NT2/D1 (cell line): ENCODE measurements at regions not wholly inside any gene's neighbourhood (a gene's known extent, or its start where the extent isn't known, plus 50 kb on each side); places are given as distances from the start of the nearest gene placed in this dataset.

Source experiments
- DNase-seq: peaks from one replicate; pipeline ENCODE4 v3.0.0-alpha.2; 2011; ENCODE audit warnings: low read depth, low spot score
- H3K27me3 ChIP-seq: 2 replicates; pipeline ENCODE4 v1.6.0; 2011; ENCODE audit warnings: mild to moderate bottlenecking; ENCODE audit not compliant: insufficient read length, insufficient read depth
- H3K36me3 ChIP-seq: 2 replicates; pipeline ENCODE4 v1.6.1; 2011; ENCODE audit warnings: mild to moderate bottlenecking, low read length, mixed read lengths; ENCODE audit not compliant: insufficient read depth, insufficient read length
- H3K4me1 ChIP-seq: 2 replicates; pipeline ENCODE4 v1.5.1; 2011; ENCODE audit not compliant: insufficient read depth, insufficient read length
- H3K4me3 ChIP-seq: 2 replicates; pipeline ENCODE4 v1.5.1; 2011; ENCODE audit warnings: low read depth; ENCODE audit not compliant: insufficient read length
- H3K9ac ChIP-seq: 2 replicates; pipeline ENCODE4 v1.6.0; 2011; ENCODE audit warnings: low read depth; ENCODE audit not compliant: insufficient read length
- H3K9me3 ChIP-seq: 2 replicates; pipeline ENCODE4 v1.5.1; 2011; ENCODE audit warnings: mild to moderate bottlenecking, low read length; ENCODE audit not compliant: insufficient read depth
- SUZ12 ChIP-seq: IDR thresholded peaks from 2 replicates; pipeline ENCODE4 v1.6.1; 2011; ENCODE audit not compliant: insufficient read length, insufficient read depth; ENCODE audit errors: extremely low read depth
- YY1 ChIP-seq: IDR thresholded peaks from 2 replicates; pipeline ENCODE4 v1.6.1; 2011; ENCODE audit not compliant: insufficient read length, insufficient read depth
- ZNF274 ChIP-seq: IDR thresholded peaks from 2 replicates; pipeline ENCODE4 v1.6.1; 2011; ENCODE audit warnings: mild to moderate bottlenecking, low read depth, low read length

DNA sequence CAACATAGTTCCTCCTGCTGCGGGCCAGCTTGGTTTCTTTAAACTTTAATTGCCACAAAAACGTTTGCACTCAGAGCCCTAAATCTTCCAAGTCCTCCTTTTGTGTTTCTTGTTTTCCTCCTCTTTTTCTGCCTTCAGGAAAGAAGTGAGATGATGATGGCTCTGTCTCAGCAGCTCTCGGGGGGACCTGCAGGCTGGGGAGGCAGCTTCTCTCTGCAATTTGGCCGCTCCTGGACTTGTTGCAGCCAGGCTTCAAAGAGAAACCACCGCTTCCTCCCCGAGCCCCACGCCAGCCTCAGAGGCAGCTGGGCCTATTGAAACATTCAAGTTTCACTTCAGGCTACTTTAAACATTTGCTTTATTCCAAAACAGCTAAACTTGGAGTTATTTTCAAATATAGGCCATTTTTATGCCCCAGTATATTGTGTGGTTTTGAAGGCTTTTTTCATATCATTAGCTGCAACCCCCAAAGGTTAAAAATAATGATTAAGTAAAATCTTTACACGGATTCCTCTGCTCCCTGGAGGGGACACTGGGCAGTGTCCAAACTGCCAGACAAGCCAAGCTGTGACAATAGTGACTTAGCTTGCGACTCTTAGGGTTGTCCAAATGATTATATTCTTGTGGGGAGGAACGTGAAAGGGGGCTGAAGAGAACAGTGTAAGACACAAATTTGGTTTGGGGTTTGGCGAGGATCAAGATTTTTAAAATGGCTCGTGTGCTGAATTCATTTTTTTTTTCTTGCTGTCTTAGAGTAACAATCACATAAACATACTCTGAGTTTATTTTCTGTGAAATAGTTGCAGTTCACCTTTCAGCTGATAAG lies 330.8 kb downstream of the DLEU7 start:
- no peak overlapping the region for H3K9ac ChIP-seq
- peaks cover 4% of the 10 kb centered on the region; the same call in 1 of the 2 replicates for H3K9me3 ChIP-seq
- TF ChIP-seq YY1 (no peak), ZNF274 (no peak), SUZ12 (no peak)
- no peak overlapping the region for H3K4me3 ChIP-seq
- H3K36me3 ChIP-seq: no peaks in the 10 kb centered on the region
- H3K4me1 ChIP-seq: no peaks in the 10 kb centered on the region
- DNase-seq: no peak
- no peaks in the 10 kb centered on the region for H3K27me3 ChIP-seq

DNA sequence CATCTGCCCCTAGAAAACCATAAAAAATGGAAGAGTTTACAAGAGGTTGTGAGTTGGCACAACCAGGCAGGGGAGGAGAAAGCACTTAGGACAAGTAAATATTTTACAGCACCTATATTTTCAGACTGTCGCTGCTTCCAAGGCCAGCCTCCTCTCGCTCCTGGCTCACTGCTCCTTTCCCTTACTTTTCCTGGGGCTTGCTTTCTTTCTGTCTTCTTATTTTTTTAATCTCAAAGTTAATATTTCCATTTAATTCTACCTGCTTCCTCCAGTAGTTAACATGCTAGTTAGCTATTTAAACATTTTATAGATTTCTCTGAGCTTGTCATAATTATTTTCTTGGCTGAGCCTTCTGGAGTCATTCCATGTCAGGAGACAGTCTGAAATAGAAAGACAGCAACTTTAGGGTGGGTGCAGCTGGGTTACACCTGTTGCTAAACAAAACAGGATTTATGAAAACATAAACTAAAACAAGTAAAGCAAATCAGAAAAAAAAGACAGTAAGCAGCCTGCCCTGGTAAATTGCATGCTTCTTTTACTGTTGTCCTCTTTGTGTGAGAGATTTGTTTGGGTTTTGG lies 330.1 kb downstream of the DLEU7 start:
- no peak overlapping the region for H3K9ac ChIP-seq

DNA sequence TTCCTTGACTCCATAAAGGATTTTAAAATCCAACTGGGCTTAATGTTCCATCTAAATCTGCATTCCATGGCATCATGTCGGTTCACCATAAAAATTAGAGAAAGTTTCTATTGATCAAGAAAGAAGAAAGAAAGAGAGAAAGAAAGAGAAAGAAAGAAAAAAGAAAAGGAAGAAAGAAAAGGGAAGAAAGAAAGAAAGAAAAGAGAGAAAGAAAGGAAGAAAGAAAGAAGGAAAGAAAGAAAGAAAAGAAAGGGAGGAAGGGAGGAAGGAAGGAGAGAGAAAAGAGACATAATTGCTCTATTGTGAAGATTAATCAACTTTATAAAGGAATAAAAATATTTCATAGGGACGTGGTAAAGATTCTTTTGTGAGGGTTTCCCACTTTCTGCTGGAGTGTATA lies 329.2 kb downstream of the DLEU7 start:
- Histone ChIP-seq H3K9me3 (peaks cover 2% of the 10 kb centered on the region; the same call in 1 of the 2 replicates), H3K4me1 (no peaks in the 10 kb centered on the region), H3K9ac (no peak overlapping the region), H3K27me3 (no peaks in the 10 kb centered on the region), H3K4me3 (no peak overlapping the region), H3K36me3 (no peaks in the 10 kb centered on the region)
- no peak for DNase-seq
- TF ChIP-seq ZNF274 (no peak), YY1 (no peak), SUZ12 (no peak)

More for the DNA sequence above, 330.1 kb downstream of the DLEU7 start:
- Histone ChIP-seq H3K27me3 (no peaks in the 10 kb centered on the region), H3K4me3 (no peak overlapping the region), H3K9me3 (peaks cover 4% of the 10 kb centered on the region; the same call in 1 of the 2 replicates), H3K4me1 (no peaks in the 10 kb centered on the region), H3K36me3 (no peaks in the 10 kb centered on the region)
- no peak for DNase-seq
- TF ChIP-seq ZNF274 (no peak), YY1 (no peak), SUZ12 (no peak)

DNA sequence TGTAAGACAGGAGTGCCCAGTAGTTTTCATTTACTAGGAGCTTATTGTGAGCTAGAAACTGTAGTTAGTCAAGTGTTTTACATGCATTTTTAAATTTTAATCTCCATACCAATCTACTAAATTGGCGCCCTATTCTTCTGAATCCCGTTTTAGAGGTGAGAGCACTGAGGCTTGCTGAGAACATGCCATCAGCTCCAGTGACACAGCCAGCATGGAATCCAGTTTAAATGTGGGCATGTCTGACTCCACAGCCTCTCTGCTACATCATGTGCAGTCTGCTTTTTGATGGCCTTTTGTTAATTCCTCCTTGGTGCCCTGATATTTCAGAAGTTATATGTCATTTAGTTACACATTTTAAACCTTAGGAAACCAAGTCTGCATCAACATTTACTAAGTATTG lies 325.4 kb downstream of the DLEU7 start:
- Histone ChIP-seq H3K9me3 (no peaks in the 10 kb centered on the region), H3K9ac (no peak overlapping the region), H3K4me3 (no peak overlapping the region), H3K36me3 (no peaks in the 10 kb centered on the region), H3K4me1 (no peaks in the 10 kb centered on the region), H3K27me3 (no peaks in the 10 kb centered on the region)
- TF ChIP-seq SUZ12 (no peak), ZNF274 (no peak), YY1 (no peak)
- no peak for DNase-seq

DNA sequence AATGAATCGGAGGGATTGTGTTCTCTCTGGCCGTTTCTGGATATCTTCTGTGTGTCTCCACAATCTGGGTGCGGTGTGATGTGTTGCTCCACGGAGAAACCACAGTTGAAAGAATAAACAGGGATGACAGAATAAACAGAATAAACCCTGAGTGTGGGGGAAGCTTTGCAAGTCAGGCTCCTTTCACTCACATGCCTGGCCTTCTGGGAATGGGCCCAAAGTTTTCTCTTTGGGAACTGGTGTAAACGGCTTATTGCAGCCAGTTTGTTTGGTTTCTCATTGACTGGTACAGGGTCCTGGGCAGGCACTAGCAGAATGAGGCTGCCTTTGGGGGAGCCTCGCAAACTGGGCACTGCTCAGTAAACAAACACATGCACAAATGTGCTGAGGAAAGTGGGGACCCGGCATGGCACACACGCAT lies 324.7 kb downstream of the DLEU7 start:
- Histone ChIP-seq H3K4me3 (no peak overlapping the region), H3K9ac (no peak overlapping the region), H3K36me3 (no peaks in the 10 kb centered on the region), H3K9me3 (no peaks in the 10 kb centered on the region), H3K27me3 (no peaks in the 10 kb centered on the region), H3K4me1 (no peaks in the 10 kb centered on the region)
- no peak for DNase-seq
- TF ChIP-seq ZNF274 (no peak), YY1 (no peak), SUZ12 (no peak)

DNA sequence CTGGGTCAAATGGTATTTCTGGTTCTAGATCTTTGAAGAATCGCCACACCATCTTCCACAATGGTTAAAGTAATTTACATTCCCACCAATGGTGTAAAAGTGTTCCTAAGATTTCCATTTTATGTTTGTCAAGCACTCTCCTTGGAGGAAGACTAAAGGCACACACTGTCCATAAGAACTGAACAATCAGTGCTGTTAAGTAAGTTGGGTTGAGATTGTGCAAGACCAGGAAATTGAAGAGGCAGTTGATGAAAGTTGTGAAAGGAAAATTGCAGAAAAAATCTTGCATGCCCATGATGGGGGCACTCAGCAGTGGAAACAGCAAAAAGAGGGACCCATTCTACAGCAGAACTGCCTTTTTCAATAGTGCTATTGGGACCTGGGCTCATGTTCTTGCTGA lies 323.6 kb downstream of the DLEU7 start:
- TF ChIP-seq SUZ12 (no peak), ZNF274 (no peak), YY1 (no peak)
- no peaks in the 10 kb centered on the region for H3K4me1 ChIP-seq

DNA sequence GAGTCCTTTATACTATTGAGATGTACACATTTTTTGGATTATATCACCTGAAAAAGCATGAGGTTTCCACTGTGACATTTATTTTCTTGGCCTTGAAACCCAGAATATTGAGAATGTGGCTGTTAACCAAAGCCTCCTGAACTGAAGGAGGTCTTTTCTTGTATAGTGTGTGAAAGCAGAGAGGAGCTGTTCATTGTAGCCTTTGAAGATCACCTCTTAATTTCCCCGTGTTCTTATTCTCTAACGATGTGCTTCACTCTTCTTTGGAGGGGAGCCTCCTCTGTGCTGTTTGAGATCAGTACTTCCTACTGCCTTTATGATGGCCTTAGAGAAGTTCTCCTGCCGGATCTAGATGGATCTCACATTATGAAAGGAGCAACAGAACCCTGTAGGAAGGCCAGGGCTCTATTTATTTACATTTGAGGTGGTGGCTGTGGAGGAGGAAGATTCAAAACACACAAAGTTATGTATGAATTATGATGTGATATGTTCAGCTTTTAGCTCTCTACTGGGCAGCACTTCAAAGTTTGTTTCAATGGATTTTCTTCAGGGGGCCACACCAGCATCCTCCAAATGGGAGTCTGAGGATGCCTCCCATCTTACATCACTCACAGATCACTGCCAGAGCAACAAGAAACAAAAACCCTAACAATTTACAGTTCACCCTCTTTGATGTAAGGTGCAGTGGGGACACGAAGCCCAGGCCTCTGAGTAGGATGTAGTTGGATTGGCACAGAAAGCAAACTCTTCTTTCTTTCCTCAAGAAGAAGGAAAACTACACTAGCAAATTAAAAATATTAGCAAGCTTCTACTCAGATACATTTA lies 322.3 kb downstream of the DLEU7 start:
- Histone ChIP-seq H3K4me1 (no peaks in the 10 kb centered on the region), H3K27me3 (no peaks in the 10 kb centered on the region), H3K9me3 (no peaks in the 10 kb centered on the region), H3K36me3 (no peaks in the 10 kb centered on the region), H3K4me3 (no peak overlapping the region), H3K9ac (no peak overlapping the region)
- DNase-seq: no peak
- TF ChIP-seq YY1 (no peak), SUZ12 (no peak), ZNF274 (no peak)

More for the DNA sequence above, 323.6 kb downstream of the DLEU7 start:
- Histone ChIP-seq H3K27me3 (no peaks in the 10 kb centered on the region), H3K9me3 (no peaks in the 10 kb centered on the region), H3K9ac (no peak overlapping the region), H3K4me3 (no peak overlapping the region), H3K36me3 (no peaks in the 10 kb centered on the region)
- no peak for DNase-seq
